ENCODE measurements at regions not wholly inside any gene's neighbourhood (a gene's known extent, or its start where the extent isn't known, plus 50 kb on each side); places are given as distances from the start of the nearest gene placed in this dataset.

- DNase-seq (ENCODE audit: low spot score), result no peak
- TF ChIP-seq, protein P1, sequence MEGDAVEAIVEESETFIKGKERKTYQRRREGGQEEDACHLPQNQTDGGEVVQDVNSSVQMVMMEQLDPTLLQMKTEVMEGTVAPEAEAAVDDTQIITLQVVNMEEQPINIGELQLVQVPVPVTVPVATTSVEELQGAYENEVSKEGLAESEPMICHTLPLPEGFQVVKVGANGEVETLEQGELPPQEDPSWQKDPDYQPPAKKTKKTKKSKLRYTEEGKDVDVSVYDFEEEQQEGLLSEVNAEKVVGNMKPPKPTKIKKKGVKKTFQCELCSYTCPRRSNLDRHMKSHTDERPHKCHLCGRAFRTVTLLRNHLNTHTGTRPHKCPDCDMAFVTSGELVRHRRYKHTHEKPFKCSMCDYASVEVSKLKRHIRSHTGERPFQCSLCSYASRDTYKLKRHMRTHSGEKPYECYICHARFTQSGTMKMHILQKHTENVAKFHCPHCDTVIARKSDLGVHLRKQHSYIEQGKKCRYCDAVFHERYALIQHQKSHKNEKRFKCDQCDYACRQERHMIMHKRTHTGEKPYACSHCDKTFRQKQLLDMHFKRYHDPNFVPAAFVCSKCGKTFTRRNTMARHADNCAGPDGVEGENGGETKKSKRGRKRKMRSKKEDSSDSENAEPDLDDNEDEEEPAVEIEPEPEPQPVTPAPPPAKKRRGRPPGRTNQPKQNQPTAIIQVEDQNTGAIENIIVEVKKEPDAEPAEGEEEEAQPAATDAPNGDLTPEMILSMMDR (IDR thresholded peaks at IDR 0.05; ENCODE audit: borderline replicate concordance, control extremely low read depth, extremely low read depth, insufficient read depth, missing control alignments), result no peak
- in situ Hi-C loops (cut with MboI; ENCODE audit: low sequenced_read_pairs, unreplicated experiment), result no loop called here
These were observed 121.0 kb downstream of the KLF5 start for GRCh38 chr13:73179650-73180274.

DNA sequence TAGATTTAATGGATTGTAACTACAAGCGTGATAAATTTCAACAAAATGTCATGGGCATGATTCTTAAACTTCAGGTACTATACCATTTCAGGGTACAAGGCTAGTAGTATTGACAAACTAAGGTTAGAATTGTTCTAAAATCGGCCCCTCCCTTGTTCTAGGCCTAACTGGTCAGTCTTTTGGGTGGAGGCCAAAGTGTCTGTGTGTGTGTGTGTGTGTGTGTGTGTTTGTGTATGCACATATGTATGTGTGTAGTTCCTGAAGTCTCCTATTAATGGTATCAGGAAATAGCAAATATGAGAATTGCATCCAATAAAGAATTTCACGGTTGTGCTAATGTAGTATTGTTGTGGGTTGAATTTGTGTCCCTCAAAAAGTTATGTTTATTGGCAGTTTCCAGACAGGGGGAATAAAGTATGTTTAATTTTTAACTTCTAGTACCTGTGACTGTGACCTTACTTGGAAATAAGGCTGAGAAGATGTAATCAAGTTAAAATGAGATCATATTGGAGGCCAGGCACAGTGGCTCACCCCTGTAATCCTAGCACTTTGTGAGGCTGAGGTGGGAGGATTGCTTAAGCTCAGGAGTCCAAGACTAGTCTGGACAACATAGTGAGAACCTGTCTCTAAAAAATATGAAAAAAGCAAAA lies 119.2 kb downstream of the KLF5 start:
- DNase-seq (ENCODE audit: low spot score), result no peak
- TF ChIP-seq, protein P1 (IDR thresholded peaks at IDR 0.05; ENCODE audit: borderline replicate concordance, control extremely low read depth, extremely low read depth, insufficient read depth, missing control alignments), result no peak
- in situ Hi-C loops (cut with MboI; ENCODE audit: low sequenced_read_pairs, unreplicated experiment), result no loop called here

GRCh38 chr13:73177017-73177416 lies 118.2 kb downstream of the KLF5 start:
- in situ Hi-C loops (cut with MboI; ENCODE audit: low sequenced_read_pairs, unreplicated experiment), result no loop called here
- DNase-seq (ENCODE audit: low spot score), result no peak
- TF ChIP-seq, protein P1 (IDR thresholded peaks at IDR 0.05; ENCODE audit: borderline replicate concordance, control extremely low read depth, extremely low read depth, insufficient read depth, missing control alignments), result no peak

GRCh38 chr13:73174521-73175010 lies 115.8 kb downstream of the KLF5 start:
- DNase-seq (ENCODE audit: low spot score), result no peak
- TF ChIP-seq, protein P1 (IDR thresholded peaks at IDR 0.05; ENCODE audit: borderline replicate concordance, control extremely low read depth, extremely low read depth, insufficient read depth, missing control alignments), result no peak
- in situ Hi-C loops (cut with MboI; ENCODE audit: low sequenced_read_pairs, unreplicated experiment), result no loop called here

DNA sequence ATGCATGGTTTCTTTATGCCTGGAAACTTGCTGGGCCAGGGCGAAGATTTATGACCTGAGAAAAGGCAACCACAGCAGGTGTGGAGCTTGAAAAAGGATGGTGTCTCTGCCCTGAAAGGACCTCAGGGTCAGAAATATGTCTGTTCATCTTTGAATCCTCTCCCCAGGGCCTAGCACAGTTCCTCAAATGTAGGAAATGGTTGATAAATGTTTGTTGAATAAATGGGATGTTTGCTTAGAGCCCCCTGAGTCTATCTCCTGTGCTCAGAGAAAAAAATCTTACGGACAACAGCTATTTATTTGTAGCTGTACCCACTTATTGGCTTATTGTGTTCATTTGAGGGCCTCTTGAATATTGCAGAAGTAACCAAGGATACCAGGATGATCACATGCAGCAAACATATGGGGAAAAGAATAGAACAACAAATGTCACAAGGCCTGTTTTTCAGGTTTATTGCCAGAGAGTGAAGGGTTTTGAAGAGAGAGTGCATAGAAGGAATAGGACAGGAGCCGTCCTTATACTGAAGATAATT lies 114.5 kb downstream of the KLF5 start:
- in situ Hi-C loops (cut with MboI; ENCODE audit: low sequenced_read_pairs, unreplicated experiment), result no loop called here
- TF ChIP-seq, protein P1 (IDR thresholded peaks at IDR 0.05; ENCODE audit: borderline replicate concordance, control extremely low read depth, extremely low read depth, insufficient read depth, missing control alignments), result no peak
- DNase-seq (ENCODE audit: low spot score), result no peak

- no peak for DNase-seq (ENCODE audit: low spot score)
These were observed 113.1 kb downstream of the KLF5 start for GRCh38 chr13:73171926-73172325.

More at GRCh38 chr13:73171926-73172325, 113.1 kb downstream of the KLF5 start:
- in situ Hi-C loops (cut with MboI; ENCODE audit: low sequenced_read_pairs, unreplicated experiment), result no loop called here
- TF ChIP-seq, protein P1 (IDR thresholded peaks at IDR 0.05; ENCODE audit: borderline replicate concordance, control extremely low read depth, extremely low read depth, insufficient read depth, missing control alignments), result no peak
